ENCODE measurements at regions not wholly inside any gene's neighbourhood (a gene's known extent, or its start where the extent isn't known, plus 50 kb on each side); places are given as distances from the start of the nearest gene placed in this dataset.
"Not testable (repeated sequence)": the region's sequence is repeated elsewhere in the genome, so short reads cannot be mapped to it uniquely, and the experiment has no call there.

GRCh38 chr7:155945670-155946325, 133.5 kb upstream of the SHH start:
- no peak for DNase-seq (ENCODE audit: low spot score)

DNA sequence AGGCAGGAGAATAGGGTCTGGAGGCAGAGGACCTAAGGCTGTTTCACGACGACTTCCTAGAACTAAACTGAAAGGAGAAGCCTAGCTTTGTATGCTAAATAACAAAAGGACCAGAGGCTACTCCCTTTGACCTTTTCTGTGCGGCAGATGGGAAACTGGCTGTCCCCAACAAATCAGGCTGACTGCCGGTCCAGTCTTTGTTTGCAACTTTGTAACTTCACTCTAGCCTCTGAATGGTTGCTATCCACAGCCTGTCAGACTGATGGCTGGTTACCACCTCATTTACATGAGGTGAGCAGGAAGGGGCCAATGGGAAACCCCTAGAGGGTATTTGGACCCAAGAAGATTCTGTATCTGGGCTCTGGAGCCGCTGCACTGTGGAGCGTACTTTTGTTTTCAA, 132.6 kb upstream of the SHH start:
- no peak for DNase-seq (ENCODE audit: low spot score)

DNA sequence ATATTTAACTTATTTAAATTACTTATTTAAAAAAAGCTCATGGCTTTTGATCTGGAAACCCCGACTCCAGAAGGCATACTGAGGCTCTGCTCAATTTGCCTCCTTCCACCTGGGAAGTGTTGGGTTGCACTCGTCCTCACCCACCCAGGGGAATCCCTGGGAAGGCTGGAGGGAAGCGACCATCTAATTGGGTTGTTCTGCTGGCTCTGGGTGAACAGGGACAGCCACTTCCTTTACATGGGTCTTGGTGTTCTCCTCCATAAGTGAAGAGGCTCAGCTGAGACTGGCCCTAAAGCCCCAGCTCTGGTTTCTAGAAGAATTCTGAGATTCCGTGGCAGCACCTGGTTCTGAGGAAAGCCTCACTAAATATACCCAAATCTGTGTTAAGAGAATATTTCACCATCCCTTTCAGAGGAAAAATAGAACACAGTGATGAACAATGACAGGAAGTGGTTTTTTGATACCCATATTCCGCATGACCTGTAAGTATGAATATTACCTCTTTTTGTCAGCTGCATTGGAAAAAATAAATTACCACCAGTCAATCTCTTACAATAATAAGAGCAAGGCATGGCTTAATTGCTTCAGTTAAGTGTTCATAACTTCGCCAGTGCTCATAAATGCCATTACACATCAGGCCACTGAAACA, 131.1 kb upstream of the SHH start:
- DNase-seq (ENCODE audit: low spot score) = no peak

- DNase-seq (ENCODE audit: low spot score) = no peak
Measured at GRCh38 chr7:155942226-155942950, 130.1 kb upstream of the SHH start.

DNA sequence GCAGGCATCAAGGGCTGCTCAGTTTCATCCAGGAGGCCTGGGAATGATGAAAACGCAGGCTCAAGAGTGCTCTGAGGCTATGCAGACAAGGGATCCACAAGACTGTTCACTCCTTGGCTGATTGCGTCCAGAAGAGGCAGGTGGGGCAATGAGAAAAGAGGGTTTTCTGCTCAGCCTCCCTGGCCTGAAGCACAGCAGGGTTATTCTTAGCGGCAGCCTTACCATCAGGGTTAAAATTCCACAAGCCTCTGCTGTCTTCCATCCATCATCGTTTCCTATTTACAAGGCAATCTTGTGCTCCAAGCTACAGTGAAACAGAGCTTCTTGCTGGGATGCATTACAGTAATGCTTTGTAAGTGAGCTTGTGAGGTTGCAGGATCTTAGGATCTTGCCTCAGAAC, 129.4 kb upstream of the SHH start:
- DNase-seq (ENCODE audit: low spot score) = no peak

GRCh38 chr7:155939350-155939749, 127.1 kb upstream of the SHH start:
- no peak for DNase-seq (ENCODE audit: low spot score)

DNA sequence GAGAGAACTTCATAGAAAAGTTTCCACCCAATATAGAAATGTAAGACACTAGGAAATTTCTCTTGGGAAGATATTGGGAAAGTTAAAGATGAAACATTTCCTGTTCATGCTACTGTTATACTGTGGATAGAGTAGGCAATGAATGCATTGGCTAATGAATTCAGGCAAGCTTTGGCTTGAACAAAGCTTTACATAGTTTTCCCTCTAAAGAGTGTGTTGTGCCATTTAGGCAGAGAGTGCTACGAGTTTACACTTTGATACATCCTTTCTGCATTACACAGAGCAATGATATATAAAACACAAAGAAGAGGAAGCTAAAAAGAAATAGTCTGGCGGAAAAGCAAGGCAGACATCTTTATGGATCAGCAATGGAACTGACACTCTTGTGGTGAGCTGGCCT, 125.9 kb upstream of the SHH start:
- no peak for DNase-seq (ENCODE audit: low spot score)

DNA sequence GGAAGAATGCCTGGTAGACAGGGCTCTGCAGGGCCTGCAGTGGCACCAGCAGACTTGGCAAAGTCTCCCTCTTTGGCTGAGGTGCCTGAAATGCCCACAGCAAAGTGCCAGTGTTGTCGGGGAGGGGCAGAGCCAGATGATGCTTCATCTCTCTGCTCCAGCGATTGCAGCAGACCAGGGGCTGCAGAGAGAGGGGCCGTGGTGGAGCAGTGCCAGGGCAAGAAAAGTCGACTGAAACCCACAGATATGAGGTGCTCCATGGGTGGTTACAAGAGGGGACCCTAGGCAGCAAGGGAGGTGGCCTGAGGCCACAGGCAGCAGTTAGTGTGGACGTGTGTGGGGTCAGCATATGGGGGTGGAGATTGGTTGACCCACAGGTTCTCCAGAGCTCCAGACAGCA, 123.5 kb upstream of the SHH start:
- DNase-seq (ENCODE audit: low spot score) = no peak

DNA sequence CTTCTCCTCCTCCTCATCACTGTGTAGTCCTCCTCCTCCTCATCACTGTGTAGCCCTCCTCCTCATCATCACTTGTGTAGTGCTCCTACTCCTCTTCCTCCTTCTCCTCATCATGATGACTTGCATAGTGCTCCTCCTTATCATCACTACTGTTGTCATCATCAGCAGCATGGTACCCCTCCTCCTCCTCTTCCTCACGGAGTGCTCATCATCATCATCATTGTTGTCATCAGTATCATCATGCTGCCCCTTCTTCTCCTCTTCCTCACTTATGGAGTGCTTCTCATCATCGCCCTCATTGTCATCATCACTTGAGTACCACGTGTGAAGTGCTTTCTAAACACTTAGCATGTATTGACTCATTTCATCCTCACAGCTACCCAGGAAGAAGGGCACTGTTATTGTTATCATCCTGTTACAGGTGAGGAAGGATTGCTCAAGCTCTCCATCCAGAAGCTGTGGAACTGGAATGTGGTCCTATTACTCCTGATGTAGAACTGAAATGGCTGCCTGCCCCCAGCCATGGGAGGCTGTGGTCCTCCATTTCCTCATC, 122.8 kb upstream of the SHH start:
- DNase-seq (ENCODE audit: low spot score) = no peak

DNA sequence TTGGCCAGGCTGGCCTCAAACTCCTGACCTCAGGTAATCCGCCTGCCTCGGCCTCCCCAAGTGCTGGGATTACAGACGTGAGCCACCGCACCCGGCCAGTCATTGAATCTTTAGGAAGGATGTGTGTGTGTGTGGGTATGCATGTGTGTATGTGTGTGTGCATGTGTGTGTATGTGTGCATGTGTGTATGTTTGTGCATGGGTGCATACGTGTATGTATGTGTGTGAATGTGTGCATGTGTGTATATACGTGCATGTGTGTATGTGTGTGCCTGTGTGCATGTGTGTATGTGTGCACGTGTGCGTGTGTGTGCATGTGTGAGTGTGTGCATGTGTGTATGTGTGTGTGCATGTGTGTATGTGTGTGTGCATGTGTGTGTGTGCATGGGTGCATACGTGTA, 120.1 kb upstream of the SHH start:
- DNase-seq (ENCODE audit: low spot score) = not testable (repeated sequence)

- no peak for DNase-seq (ENCODE audit: low spot score)
Measured at GRCh38 chr7:155931396-155932085, 119.3 kb upstream of the SHH start.

DNA sequence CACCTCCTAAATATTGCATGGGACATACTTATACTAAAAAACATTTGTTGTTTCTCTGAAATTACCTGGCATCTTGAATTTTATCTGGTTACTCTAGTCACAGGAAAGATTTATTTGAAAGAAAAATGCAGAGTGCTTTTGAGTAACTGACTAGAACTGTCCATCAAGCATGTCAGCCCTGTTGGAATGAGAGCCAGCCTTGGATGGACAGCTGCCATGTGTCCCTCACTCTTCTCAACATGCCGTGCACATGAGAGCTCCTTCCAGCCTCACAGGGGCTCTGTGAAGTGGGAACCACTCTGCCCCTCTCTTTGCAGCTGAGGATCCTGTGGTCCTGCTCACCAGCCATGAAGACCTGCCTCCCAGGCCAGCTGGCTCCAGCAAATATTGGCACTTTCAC, 118.3 kb upstream of the SHH start:
- no peak for DNase-seq (ENCODE audit: low spot score)

DNA sequence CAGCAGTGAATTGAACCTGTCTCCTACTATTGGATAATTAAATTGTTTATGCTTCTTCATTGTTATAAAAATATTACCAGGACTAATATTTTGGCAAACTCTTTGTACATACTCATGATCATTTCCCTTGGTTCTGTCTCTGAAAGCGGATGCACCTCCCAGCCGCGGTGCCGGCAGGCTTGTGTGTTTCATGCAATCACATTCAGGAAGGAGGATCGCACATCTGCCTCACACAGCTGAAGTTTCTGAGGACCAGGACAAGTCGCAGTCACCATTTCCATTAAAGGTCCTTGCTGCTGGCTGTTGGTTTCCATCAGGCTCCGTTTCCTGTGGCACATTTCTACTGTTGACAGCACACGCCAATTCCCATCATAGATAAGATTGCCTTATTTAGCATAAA, 117.8 kb upstream of the SHH start:
- no peak for DNase-seq (ENCODE audit: low spot score)

DNA sequence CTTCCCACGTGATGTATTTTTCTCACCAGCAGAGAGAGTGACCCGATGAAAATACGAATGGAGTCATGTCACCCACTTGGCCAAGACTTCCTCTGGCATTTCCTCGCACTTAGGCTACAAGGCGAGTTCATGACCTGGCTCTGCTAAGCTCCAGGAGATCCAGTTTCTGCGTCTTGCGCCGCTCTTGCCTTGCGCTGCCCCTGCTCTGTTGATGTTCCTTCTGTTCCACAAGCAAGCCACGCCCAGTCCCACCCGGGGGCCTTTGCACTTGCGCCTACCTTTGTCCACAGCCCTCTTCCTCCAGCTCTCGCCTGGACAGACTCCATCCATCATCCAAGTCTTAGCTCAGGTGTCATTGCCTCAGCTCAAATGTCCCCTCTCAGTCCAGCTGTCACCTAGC, 116.3 kb upstream of the SHH start:
- DNase-seq (ENCODE audit: low spot score) = no peak

GRCh38 chr7:155927905-155928304, 115.6 kb upstream of the SHH start:
- no peak for DNase-seq (ENCODE audit: low spot score)

- DNase-seq (ENCODE audit: low spot score) = no peak
Measured at GRCh38 chr7:155925682-155926081, 113.4 kb upstream of the SHH start.

DNA sequence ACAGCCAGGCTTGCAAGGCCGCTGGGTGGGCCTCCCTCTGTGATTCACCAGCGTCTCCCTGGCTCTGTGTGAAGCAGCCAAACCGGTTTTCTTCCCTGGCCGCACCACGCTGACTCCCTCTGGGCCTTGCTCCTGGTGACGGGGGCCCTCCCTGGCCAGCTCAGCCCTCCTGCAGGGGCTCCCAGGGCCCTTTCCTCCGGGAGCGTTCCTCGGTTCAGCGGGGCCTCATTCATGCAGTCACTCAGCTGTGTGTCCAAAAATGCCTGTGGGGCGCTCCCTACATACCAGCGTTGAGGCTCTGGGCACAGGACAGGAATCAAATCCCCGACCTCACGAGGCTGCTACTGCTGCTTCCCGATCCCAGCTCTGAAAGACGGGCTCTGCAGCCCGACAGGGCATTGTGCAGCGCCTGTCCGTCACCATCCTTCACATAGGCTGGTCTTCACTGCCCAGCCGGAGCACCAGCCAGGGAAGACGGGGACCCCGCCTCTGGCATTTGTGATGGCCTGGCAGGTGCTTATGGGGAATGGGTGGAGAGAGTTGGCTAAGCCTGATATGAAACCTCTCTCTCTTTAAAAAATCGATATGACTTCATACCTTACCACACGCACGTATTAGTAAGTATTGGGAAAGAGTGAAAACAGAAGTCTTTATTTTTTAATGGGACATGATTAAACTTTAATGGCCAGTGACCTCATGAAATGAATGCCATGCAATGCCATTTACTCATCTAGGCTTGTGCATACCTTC, 110.0 kb upstream of the SHH start:
- no peak for DNase-seq (ENCODE audit: low spot score)

- DNase-seq (ENCODE audit: low spot score) = no peak
Measured at GRCh38 chr7:155921804-155922066, 109.5 kb upstream of the SHH start.

GRCh38 chr7:155921086-155921803, 109.0 kb upstream of the SHH start:
- no peak for DNase-seq (ENCODE audit: low spot score)

- DNase-seq (ENCODE audit: low spot score) = no peak
Measured at GRCh38 chr7:155920068-155920461, 107.8 kb upstream of the SHH start.

GRCh38 chr7:155919391-155920067, 107.3 kb upstream of the SHH start:
- no peak for DNase-seq (ENCODE audit: low spot score)

All from globus pallidus (tissue), 1 donor.